ENCODE measurements at regions not wholly inside any gene's neighbourhood (a gene's known extent, or its start where the extent isn't known, plus 50 kb on each side); places are given as distances from the start of the nearest gene placed in this dataset.
A peak's percentile ranks its signal among the peaks of the same experiment; 100 is the strongest.
"Not testable (repeated sequence)": the region's sequence is repeated elsewhere in the genome, so short reads cannot be mapped to it uniquely, and the experiment has no call there.

DNA sequence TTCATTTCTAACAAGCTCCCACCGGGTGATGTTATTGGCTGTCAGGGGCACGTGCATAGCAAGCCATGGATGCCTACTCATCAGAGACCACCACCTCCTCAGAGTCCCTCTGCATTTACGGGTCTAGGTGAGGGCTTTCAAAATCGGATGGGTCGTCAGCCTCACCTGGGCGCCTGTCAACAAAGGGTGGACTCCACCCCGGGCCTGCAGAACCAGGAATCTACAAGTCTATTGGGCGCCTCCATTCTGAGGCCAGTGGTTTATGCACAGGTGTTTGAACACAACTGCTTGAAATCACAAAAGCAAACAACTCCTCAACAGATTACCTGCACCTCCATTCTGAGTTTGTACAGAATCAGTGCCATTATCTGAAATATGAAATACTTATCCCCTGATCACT lies 318.9 kb downstream of the PTTG2 start:
- DNase-seq (ENCODE audit: low read depth in 2 of 2): no peak

DNA sequence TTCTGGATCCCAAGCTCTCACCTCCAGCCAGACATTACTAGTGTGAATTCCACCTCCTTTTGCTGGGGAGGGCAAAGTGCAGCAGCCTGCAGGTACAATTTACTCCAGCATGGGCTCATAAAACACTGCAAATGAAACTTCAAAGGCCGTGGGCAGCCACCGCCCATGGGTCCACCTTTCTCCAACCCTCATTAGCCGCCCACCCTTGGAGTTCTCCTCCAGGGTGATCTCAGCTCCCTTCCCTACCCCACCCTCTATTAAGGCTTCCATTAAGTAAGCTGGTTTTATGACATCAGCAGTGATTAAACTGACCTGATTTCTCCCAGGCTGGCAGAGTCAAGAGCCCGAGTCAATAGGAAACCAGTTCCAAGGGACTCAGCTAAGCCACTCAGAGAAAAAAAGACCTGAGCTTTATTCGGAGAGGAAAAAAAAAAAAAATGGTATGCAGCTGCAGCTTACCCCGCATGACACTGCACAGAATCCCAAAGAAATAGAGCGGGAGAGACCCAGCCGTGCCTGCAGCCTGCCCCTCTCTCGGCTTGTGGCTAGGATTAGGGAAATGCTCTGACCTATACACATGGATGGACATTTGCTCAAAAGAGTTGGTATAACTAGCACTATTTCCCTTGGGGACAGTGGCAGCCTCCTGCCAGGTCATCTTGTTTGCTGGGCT lies 319.6 kb downstream of the PTTG2 start:
- DNase-seq (ENCODE audit: low read depth in 2 of 2): no peak

DNA sequence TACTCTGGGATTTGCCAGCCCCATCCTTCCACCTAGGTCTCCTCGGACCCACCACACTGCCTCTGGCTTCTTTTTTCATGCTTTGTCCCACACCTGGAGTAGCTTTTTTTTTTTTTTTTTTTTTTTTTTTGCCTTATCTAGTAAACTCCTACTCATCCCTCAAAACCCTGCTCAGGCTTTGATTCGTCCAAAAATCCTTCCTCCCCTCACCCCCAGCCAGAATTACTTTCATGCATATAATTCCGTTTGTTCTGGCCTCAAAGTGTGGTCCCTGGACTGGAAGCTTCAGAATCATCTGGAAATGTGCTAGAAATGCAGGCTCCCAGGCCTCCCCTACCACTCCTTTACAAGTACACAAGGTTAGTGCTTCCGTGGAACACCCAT lies 320.1 kb downstream of the PTTG2 start:
- no peak for DNase-seq (ENCODE audit: low read depth in 2 of 2)

DNA sequence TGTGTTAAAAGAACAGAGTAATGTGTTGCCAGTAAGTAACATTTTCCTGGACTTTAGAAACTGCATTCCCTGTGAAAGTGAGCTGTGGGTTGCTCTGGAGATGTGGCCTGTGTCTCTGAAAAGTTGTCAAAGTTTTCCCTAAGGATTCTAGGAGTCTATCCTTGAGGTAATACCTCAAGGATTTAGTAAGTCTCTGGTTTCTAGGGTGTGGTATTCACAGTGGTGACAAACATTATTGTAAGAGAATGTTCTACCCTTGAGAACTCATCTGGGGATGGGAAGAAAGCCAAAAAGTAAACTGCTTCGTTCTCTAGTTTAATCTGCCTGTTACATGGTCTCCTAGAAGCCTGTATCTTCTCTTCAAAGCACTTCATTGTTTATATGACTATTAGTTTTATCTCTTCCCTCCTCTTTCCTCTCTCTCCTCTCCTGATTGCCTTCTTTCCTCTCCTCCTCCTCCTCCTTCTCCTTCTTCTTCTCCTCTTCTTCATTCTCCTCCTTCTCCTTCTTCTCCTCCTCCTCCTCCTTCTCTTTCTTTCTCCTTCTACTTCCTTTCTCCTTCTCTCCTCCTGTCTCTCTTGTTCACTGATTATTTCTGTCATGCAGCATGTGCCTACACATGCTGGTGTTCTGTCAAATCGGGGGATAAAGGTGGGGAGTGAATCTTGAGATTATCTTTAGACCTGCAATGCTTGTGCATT lies 321.3 kb downstream of the PTTG2 start:
- peak; percentile 15 to 19 for DNase-seq (ENCODE audit: low read depth in 2 of 2)

DNA sequence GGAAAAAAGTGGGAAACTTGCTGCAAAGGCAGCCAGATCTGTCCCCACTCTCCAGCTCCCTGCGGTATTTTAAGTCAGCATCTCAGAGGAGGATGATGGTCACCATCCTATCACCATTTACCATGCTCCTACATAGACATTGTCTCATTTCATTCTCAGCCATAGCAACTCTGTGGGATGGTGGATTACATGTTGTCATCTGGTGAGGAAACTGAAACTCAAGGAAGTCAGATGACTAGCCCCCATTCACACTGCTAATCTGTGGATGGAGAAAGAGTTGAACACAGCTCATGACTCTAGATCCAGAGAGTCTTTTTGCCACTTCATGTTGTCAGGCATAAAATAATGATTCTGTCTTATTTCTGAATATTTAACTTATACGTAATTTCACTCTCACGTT lies 323.5 kb downstream of the PTTG2 start:
- no peak for DNase-seq (ENCODE audit: low read depth in 2 of 2)

DNA sequence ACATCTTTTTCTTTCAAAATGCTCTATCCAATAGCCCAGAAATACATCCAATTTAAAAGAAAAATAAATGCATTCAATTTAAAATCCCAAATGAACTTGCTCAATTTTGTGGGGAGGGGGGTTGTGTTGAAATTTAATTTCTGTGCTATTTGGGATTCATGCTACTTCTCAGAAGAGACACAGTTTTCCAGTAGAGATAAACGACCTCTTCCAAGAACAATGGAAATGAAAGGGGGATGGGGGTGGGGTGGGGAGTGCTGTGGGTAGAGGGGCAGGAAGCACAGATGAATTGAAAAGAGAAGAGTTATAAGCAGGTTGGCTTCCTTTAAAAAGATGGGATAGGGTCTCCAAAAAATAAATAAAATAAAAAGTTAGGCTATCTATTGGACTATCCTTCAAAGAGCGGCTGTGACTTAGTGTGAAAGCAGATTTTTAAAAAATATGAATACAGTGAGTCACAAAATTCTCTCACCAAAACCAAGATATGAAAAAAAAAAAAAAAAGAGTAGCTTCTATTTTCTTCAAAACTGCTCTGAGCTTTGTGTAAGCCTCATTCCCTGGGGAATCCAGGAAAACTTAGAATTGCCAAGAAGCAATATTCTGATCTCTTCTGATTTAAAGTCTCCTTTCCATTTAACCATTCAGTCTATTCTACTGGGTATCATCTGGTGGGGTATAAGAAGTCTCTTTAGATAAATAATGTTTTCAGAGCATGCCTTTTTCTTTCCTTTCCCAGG lies 324.3 kb downstream of the PTTG2 start:
- peak in 1 of 2 experiments; percentile 13 for DNase-seq (ENCODE audit: low read depth in 2 of 2)

DNA sequence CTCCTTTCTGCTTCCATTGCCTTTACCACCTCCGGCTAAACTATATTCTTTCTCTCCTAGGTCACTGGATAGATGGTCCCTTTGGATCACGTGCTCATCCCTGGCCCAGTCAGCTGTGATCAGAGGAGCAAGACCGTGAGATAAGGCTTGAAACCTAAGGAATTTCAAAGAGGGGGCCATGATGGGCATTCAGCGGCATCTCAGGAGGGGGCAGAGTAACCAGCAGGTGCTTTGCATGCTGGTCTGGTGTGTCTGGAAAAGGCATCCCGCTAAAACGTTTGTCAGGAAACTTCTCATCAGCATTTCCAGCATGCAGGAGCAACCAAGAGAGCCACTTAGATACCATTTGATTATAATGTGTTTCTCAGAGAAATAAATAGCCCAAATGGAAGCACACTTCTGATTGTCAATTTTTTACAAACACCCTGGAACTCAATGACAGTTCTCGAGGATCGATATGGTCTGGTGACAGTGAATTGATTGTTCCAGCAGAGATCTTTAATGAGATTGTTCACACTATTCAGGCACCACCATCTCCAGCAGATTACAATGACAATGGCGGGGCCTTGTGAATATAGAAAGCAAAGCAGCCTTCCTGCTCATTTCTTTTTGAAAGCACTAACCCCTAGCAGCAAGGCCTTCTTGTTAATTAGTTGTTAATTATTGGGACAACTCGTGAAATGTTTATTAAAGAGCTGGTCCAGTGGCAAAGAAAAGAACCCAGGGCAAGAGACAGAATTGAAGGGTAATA lies 327.1 kb downstream of the PTTG2 start:
- DNase-seq (ENCODE audit: low read depth in 2 of 2): no peak

DNA sequence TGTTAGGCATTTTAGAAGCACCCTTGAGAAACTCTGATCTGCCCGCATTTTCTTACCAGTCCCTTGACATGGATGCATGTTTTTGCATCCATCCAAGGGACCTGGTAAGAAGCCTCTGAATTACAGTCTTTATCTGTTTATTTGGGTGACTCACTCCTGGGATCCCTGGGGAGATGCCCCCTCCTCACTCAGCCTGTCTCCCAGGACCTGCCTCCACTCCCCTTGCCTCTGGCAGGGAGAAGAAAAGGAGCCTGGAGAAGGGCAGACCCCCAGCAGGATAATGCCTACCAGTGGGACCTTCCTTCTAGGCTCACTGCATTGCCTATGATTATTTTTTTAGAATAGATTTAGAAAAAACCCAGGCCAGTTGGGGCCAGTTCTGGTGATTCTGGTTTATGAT lies 329.4 kb downstream of the PTTG2 start:
- DNase-seq (ENCODE audit: low read depth in 2 of 2): no peak

DNA sequence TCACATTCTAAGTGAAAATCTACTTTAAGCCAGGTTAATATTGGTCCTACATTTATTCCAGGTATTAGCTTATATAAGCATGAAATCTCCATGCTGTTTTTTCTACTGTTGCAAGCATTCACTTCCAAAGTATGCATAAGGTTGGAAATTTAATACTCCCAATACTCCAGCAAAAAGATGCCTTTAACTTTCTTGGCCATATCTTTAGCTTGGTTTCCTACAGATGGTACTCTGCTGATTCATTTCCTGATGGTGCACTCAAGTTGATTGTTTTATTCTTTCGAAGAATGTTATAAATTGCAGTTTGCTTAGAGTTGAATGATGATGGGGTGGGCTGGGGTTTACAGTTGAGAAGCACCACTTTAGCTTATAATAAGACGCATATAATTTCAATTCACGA lies 330.2 kb downstream of the PTTG2 start:
- DNase-seq (ENCODE audit: low read depth in 2 of 2): peak; percentile 38 to 53

DNA sequence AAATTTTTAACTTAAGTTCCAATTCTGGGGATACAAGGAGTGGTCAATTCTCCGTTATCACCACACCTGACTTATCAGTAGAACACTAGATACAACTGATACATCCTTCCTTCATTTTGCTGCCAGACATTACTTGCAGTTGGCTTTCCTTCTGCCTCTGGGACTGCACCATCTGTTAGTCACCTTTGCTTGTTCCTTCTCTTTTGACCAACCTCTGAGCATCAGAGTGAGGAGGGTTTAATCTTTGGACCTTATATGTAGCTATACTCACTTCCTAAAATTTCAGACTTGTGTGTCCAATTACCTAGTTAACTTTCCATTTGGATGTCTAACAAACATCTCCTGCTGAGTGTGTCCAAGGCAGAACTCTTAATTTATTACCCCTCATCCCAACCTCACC lies 330.7 kb downstream of the PTTG2 start:
- no peak for DNase-seq (ENCODE audit: low read depth in 2 of 2)

DNA sequence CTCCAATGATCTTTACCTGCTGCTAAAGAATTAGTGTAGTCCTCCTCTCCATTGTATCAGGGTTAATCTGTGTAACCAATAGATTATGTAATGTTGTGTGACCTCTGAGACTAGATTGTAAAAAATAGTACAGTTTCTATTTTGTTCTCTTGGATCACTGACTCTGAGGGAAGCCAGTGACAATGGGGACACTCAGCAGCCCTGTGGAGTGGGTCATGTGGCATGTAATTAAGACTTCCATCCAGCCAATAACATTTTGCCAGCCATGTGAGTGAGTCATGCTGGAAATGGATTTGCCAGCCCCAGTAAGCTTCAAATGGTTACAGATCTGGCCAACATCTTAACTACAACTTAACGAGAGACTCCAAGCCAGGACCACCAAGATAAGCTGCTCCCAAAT lies 332.3 kb downstream of the PTTG2 start:
- DNase-seq (ENCODE audit: low read depth in 2 of 2): no peak

DNA sequence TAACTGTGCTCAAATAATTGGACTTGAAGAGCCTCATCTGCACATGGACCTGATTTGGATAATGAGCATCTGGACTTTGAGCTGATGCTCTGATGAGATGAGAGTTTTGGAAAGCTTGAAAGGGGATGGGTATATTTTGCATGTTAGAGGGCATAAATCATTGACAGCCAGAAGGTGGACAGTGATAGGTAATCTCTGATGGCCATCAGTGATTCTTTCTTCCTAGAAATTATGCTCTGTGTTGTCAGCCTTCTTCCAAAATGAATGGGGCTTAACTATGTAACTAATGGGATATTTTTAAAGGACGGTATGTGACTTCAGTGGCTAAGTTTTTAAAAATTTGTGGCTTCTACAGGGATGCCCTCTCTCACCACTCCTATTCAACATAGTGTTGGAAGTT lies 334.0 kb downstream of the PTTG2 start:
- no peak for DNase-seq (ENCODE audit: low read depth in 2 of 2)

DNA sequence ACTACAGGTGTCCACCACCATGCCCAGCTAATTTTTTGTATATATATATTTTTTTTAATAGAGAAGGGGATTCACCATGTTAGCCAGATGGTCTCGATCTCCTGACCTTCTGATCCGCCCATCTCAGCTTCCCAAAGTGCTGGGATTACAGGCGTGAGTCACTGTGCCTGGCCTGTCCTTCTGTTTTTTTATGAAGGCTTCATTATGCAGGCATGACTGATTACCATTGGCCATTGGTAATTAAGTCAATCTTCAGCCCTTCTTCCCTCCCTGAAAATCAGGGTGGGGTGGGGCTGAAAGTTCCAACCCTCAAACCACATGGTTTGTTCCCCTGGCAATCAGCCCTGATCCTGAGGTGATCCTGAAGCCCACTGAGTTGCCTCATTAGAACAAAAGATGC lies 336.9 kb downstream of the PTTG2 start:
- no peak for DNase-seq (ENCODE audit: low read depth in 2 of 2)

DNA sequence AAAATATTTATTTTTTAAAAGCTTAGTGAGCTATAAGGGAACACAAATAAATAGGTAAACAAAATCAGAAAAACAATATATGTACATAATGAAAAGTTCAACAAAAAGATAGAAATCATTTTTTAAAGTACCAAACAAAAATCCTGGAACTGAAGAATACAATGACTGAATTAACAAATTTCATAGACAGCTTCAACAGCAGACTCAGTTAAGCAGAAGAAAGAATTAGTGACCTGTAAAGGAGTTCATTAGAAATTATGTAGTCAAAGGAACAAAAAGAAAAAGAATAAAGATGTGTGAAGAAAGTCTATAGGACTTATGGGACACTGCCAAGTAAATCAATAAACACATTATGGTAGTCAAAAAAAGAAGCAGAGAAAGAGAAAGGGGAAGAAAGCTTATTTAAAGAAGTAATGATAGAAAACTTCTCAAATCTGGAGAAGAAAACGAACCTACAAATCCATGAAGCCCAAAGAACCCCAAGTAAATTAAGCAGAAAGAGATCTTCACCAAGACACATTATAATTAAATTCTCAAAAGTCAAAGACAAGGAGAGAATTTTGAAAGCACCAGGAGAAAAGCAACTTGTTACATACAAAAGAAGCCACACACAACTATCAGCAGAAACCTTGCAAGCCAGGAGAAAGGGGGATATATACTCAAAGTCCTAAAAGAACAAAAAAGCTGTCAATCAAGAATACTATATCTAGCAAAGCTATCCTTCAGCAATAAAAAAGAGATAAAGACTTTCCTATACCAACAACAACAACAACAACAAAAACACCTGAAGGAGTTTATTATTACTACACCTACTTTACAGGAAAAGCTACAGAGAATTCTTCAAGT lies 338.9 kb downstream of the PTTG2 start:
- no peak for DNase-seq (ENCODE audit: low read depth in 2 of 2)

DNA sequence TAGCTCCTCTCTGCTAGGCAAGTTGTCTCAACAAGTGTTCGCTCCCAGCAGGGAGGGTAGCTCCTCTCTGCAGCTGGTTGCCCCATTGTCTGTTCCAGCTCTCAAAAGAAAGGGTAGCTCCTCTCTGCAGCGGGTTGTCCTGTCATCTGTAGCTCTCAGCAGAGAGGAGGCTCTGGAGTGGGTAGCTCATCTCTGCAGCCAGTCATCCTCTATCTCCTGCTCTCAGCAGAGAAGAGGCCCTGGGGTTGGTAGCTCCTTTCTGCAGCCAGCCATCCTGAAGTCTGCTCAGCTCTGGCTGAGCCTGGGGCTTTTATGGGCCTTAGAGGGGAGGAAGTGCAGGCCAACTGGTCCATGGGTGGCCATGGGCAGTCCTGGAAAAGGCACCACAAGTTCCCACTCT lies 342.7 kb downstream of the PTTG2 start:
- DNase-seq (ENCODE audit: low read depth in 2 of 2): no peak

DNA sequence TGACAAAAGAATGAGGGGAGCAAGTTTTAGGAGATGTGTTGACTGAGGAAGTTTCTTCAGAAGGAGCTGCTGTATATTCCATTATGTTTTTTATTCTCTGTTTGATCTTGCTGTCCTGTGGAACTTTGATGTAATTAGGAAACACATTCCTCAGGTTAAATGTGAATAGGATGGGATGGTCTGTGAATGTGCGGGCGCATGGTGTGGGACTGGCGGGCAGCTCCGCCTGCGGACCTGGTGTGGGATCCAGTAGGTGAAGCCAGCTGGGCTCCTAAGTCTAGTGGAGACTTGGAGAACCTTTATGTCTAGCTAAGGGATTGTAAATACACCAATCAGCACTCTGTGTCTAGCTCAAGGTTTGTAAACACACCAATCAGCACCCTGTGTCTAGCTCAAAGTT lies 344.3 kb downstream of the PTTG2 start:
- DNase-seq (ENCODE audit: low read depth in 2 of 2): not testable (repeated sequence)

DNA sequence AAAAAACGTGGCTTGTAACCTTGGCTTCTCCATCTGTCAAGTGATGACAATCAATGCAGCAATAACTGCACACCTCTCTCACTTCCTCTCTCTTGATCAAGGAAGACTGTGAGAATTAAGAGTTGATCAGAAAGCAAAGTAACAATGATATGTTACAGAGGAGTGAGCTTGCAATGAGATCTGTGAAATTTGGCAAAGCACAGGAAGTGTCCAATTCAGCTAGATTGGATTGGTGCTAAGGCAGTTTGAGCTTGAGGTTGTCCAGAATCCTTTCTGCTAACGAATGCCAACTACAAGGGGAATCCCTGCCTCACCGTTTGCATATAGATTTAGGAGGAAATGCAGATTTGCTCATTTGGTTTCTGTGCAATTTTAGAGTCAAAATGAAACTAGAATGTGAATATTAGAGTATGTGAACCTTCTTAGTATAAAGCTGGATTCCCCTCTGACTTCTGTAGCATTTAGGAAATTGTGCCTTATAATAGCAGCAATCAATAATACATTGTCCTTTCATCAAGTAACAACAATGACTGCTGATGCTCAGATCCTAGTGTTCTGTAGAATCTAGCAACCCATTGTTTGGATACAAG lies 346.4 kb downstream of the PTTG2 start:
- DNase-seq (ENCODE audit: low read depth in 2 of 2): no peak

DNA sequence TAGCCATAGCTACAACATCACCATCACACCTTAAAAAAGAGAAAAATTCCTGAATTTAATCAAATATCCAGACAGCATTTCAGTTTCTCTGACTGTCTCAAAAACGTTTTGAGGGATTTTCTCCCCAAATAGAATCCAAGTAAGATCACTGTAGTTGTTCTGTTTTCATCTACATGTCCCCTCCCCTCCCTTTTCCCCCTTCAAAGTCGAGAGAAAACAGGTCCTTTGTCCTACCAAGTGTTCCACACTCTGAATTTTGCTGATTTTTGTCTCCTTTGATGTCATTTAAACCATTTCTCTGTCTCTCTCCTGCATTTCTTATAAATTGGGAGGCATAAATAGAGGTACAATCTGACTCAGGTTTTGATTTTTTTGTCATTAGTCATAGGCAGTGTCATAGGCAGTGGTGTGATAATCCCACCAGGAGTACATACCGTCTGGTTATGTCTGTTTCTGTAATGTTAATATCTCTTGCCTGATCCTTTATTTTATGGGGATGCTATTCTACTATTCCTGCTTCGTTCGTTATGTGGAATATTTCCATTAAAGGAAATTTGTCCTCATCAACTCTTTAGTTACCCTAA lies 348.6 kb downstream of the PTTG2 start:
- no peak for DNase-seq (ENCODE audit: low read depth in 2 of 2)

DNA sequence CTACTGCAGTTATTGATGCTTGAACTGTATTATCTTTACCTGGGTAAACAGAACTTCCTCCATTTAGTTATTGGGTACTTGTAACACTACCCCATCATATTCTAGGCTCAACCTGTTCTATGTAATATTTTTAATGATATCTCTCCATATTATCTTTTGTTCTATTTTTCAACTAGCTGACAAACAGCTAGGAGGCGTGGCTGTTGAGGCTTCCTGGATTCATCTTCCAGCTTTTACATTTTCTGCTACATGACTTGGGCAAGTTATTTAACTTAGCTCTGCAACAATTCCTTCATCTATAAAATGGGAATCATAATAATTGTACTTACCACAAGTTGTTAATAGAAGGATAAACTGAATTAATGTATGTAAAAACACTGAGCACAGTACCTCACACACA lies 349.3 kb downstream of the PTTG2 start:
- no peak for DNase-seq (ENCODE audit: low read depth in 2 of 2)

DNA sequence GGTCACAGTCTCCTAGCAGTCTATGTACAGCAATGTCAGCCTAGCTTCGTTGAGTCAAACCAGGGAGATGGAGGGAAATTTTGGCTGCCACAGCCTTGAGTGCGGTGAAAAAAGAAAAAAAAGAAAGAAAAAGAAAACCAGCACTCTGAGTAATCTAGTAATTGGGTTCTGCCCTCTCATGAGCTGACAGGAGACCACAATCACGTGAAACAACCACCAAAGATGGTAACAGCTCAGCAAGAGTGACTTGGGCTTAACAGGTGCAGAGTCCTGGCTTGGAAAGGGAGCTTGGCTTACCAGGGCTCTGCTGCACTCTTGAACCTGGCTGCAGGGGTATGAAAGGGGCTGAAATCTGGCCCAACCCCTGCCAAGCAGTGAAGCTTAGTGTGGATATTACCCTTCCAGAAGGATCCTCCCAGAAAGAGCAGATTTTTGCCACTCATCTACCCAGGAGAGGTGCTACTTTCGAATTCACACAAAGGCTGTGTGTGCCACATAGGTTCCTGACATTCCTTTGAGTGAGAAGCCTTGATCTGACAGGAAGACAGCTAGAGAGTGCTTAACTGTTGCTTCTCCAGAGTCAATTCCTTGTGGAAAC lies 350.3 kb downstream of the PTTG2 start:
- no peak for DNase-seq (ENCODE audit: low read depth in 2 of 2)

Measured in fibroblast of skin of left quadriceps (primary cell).